ENCODE measurements at regions not wholly inside any gene's neighbourhood (a gene's known extent, or its start where the extent isn't known, plus 50 kb on each side); places are given as distances from the start of the nearest gene placed in this dataset.

DNA sequence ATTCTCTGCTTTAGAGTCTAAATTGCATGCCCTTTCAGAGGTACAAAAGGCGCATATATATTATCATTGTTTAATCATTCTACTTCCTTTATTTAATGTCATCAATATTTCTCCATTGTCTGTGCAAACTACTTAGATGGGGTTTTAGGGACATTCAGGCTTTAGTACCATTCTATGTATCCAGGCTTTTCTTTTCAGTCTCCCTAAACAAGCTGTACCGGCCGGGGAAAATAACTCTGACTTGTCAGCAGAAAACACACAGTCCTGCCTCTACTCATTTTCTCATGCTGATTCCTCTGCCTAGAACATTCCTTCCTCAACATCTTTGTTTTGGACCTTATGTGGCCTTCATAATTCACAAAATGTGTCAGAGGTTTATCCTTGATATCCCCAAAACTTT is 392.1 kb upstream of the DAB2 start:
- no peak for TF ChIP-seq CTCF (IDR thresholded peaks at IDR 0.05)
- TF ChIP-seq POLR2AphosphoS5 (IDR thresholded peaks at IDR 0.05) = no peak
